ENCODE measurements at regions not wholly inside any gene's neighbourhood (a gene's known extent, or its start where the extent isn't known, plus 50 kb on each side); places are given as distances from the start of the nearest gene placed in this dataset.

GRCh38 chr15:95930659-95931375 lies 399.7 kb upstream of the NR2F2 start:
- Histone ChIP-seq H3K36me3 (ENCODE audit: control insufficient read depth, insufficient read depth, low read length) (no peaks in the 10 kb centered on the region), H3K9me3 (ENCODE audit: control insufficient read depth, insufficient read depth, low read depth, low read length) (no peaks in the 10 kb centered on the region), H3K4me2 (ENCODE audit: extremely low read depth, insufficient read depth, low read length) (no peak overlapping the region), H3K79me2 (ENCODE audit: control insufficient read depth, insufficient read depth, low read length) (no peaks in the 10 kb centered on the region), H3K9ac (ENCODE audit: insufficient read depth, low read length) (no peak overlapping the region), H4K20me1 (ENCODE audit: control insufficient read depth, extremely low read depth, insufficient read depth, low read length) (no peaks in the 10 kb centered on the region), H3K27ac (ENCODE audit: insufficient read depth, low read length) (no peak overlapping the region), H2AFZ (ENCODE audit: low read length) (no peak overlapping the region), H3K27me3 (ENCODE audit: control insufficient read depth, insufficient read depth, low read length) (no peaks in the 10 kb centered on the region), H3K4me3 (replicated peaks in 1 of 4; ENCODE audit: control extremely low read depth in 1 of 4, insufficient read depth in 1 of 4, low read depth in 3 of 4, low read length in 4 of 4) (no peak overlapping the region), H3K4me1 (ENCODE audit: control insufficient read depth, extremely low read depth, insufficient read depth, low read length) (no peaks in the 10 kb centered on the region)
- TF ChIP-seq EZH2 (IDR thresholded peaks at IDR 0.05; ENCODE audit: low read length, missing control alignments) = no peak
- no peak for DNase-seq (ENCODE audit: low read depth in 2 of 2)

GRCh38 chr15:95931619-95932018 lies 398.9 kb upstream of the NR2F2 start:
- Histone ChIP-seq H3K27me3 (ENCODE audit: control insufficient read depth, insufficient read depth, low read length) (no peaks in the 10 kb centered on the region), H2AFZ (ENCODE audit: low read length) (no peak overlapping the region), H3K36me3 (ENCODE audit: control insufficient read depth, insufficient read depth, low read length) (no peaks in the 10 kb centered on the region), H3K4me3 (replicated peaks in 1 of 4; ENCODE audit: control extremely low read depth in 1 of 4, insufficient read depth in 1 of 4, low read depth in 3 of 4, low read length in 4 of 4) (no peak overlapping the region), H3K27ac (ENCODE audit: insufficient read depth, low read length) (no peak overlapping the region), H3K4me2 (ENCODE audit: extremely low read depth, insufficient read depth, low read length) (no peak overlapping the region), H4K20me1 (ENCODE audit: control insufficient read depth, extremely low read depth, insufficient read depth, low read length) (no peaks in the 10 kb centered on the region), H3K4me1 (ENCODE audit: control insufficient read depth, extremely low read depth, insufficient read depth, low read length) (no peaks in the 10 kb centered on the region), H3K9ac (ENCODE audit: insufficient read depth, low read length) (no peak overlapping the region), H3K9me3 (ENCODE audit: control insufficient read depth, insufficient read depth, low read depth, low read length) (no peaks in the 10 kb centered on the region), H3K79me2 (ENCODE audit: control insufficient read depth, insufficient read depth, low read length) (no peaks in the 10 kb centered on the region)
- TF ChIP-seq EZH2 (IDR thresholded peaks at IDR 0.05; ENCODE audit: low read length, missing control alignments) = no peak
- TF ChIP-seq CTCF (conservative IDR thresholded peaks at IDR 0.05 in 1 of 2, IDR thresholded peaks at IDR 0.05 in 1 of 2; ENCODE audit: low read depth in 1 of 2, low read length in 2 of 2) = no peak
- DNase-seq (ENCODE audit: low read depth in 2 of 2) = no peak

- no peaks in the 10 kb centered on the region for H3K4me1 ChIP-seq (ENCODE audit: control insufficient read depth, extremely low read depth, insufficient read depth, low read length)
- no peak overlapping the region for H3K4me3 ChIP-seq (replicated peaks in 1 of 4; ENCODE audit: control extremely low read depth in 1 of 4, insufficient read depth in 1 of 4, low read depth in 3 of 4, low read length in 4 of 4)
- H3K9me3 ChIP-seq (ENCODE audit: control insufficient read depth, insufficient read depth, low read depth, low read length) = no peaks in the 10 kb centered on the region
- no peak overlapping the region for H3K9ac ChIP-seq (ENCODE audit: insufficient read depth, low read length)
- H3K79me2 ChIP-seq (ENCODE audit: control insufficient read depth, insufficient read depth, low read length) = no peaks in the 10 kb centered on the region
- H4K20me1 ChIP-seq (ENCODE audit: control insufficient read depth, extremely low read depth, insufficient read depth, low read length) = no peaks in the 10 kb centered on the region
- TF ChIP-seq CTCF (conservative IDR thresholded peaks at IDR 0.05 in 1 of 2, IDR thresholded peaks at IDR 0.05 in 1 of 2; ENCODE audit: low read depth in 1 of 2, low read length in 2 of 2) (no peak), EZH2 (IDR thresholded peaks at IDR 0.05; ENCODE audit: low read length, missing control alignments) (no peak)
- no peaks in the 10 kb centered on the region for H3K27me3 ChIP-seq (ENCODE audit: control insufficient read depth, insufficient read depth, low read length)
- no peak overlapping the region for H2AFZ ChIP-seq (ENCODE audit: low read length)
- H3K27ac ChIP-seq (ENCODE audit: insufficient read depth, low read length) = no peak overlapping the region
- H3K4me2 ChIP-seq (ENCODE audit: extremely low read depth, insufficient read depth, low read length) = no peak overlapping the region
- no peak for DNase-seq (ENCODE audit: low read depth in 2 of 2)
- no peaks in the 10 kb centered on the region for H3K36me3 ChIP-seq (ENCODE audit: control insufficient read depth, insufficient read depth, low read length)
These were observed 398.4 kb upstream of the NR2F2 start for GRCh38 chr15:95932141-95932540.

All from fibroblast of lung (primary cell).